SK-N-SH (cell line): ENCODE measurements at regions not wholly inside any gene's neighbourhood (a gene's known extent, or its start where the extent isn't known, plus 50 kb on each side); places are given as distances from the start of the nearest gene placed in this dataset.
A peak's percentile ranks its signal among the peaks of the same experiment; 100 is the strongest.

Experiments used
- CTCF ChIA-PET: fragments of 300-600, 350-600 bp; formaldehyde crosslinking; extraction: SDS; loops from one replicate; lab custom pipeline; 2021; lab: Yijun Ruan, JAX
- POLR2A ChIA-PET: fragments of 350-600 bp; sonication (Branson Sonifier 250); formaldehyde crosslinking; extraction: SDS; loops from one replicate; lab custom pipeline; 2020; ENCODE audit warnings: antibody characterized with exemption, inconsistent platforms; lab: Yijun Ruan, JAX
- DNase-seq: peaks from one replicate; pipeline ENCODE4 v3.0.0; 2012
- H2AFZ ChIP-seq: fragments of 200-600 bp; sonication (generic); 2 replicates; pipeline ENCODE4 v1.8.1; 2016; ENCODE audit warnings: antibody characterized with exemption, mild to moderate bottlenecking, low read depth
- H3F3A ChIP-seq: fragments of 200-600 bp; sonication (generic); replicated peaks from 2 replicates; pipeline ENCODE3; 2016; ENCODE audit warnings: antibody characterized with exemption, mild to moderate bottlenecking; ENCODE audit not compliant: insufficient read depth
- H3K27ac ChIP-seq, 2 experiments: fragments of 200-500 bp in 1 of 2; fragments of 200-600 bp in 1 of 2; sonication (Bioruptor generic) in 1 of 2; sonication (generic), shearing (Covaris generic) in 1 of 2; 2 replicates each; pipeline versions ENCODE4 v1.5.1 to v1.6.1; 2014 to 2016; ENCODE audit warnings: low read depth in 2 of 2, inconsistent platforms in 1 of 2, low read length in 1 of 2, mild to moderate bottlenecking in 1 of 2, mixed read lengths in 1 of 2
- H3K27me3 ChIP-seq: fragments of 200-600 bp; sonication (generic), shearing (Covaris generic); 2 replicates; pipeline ENCODE4 v1.6.1; 2016; ENCODE audit warnings: mixed run types; ENCODE audit not compliant: insufficient read depth
- H3K36me3 ChIP-seq, 2 experiments: fragments of 200-500 bp in 1 of 2; fragments of 200-600 bp in 1 of 2; sonication (Bioruptor generic) in 1 of 2; sonication (generic) in 1 of 2; replicated peaks in 1 of 2; 2 replicates each; pipeline versions ENCODE3 to v1.5.1; 2014 to 2016; ENCODE audit warnings: low read length in 1 of 2, mild to moderate bottlenecking in 1 of 2; ENCODE audit not compliant: insufficient read depth in 2 of 2, control insufficient read depth in 1 of 2
- H3K4me1 ChIP-seq, 2 experiments: fragments of 200-500 bp in 1 of 2; fragments of 200-600 bp in 1 of 2; sonication (Bioruptor generic) in 1 of 2; sonication (generic), shearing (Covaris generic) in 1 of 2; 2 replicates each; pipeline versions ENCODE4 v1.5.1 to v1.6.1; 2014 to 2016; ENCODE audit warnings: low read depth in 1 of 2, low read length in 1 of 2, mixed run types in 1 of 2; ENCODE audit not compliant: insufficient read depth in 2 of 2, control insufficient read depth in 1 of 2
- H3K4me2 ChIP-seq: fragments of 200-600 bp; sonication (generic), shearing (Covaris generic); 2 replicates; pipeline ENCODE4 v1.6.1; 2017; ENCODE audit warnings: mixed run types
- H3K4me3 ChIP-seq, 2 experiments: fragments of 200-500 bp in 1 of 2; fragments of 200-600 bp in 1 of 2; sonication (Bioruptor generic) in 1 of 2; sonication (generic), shearing (Covaris generic) in 1 of 2; 2 replicates each; pipeline versions ENCODE4 v1.5.1 to v1.8.1; 2014 to 2016; ENCODE audit warnings: low read depth in 2 of 2, inconsistent platforms in 1 of 2, low read length in 1 of 2, mild to moderate bottlenecking in 1 of 2, mixed read lengths in 1 of 2, moderate library complexity in 1 of 2
- H3K79me2 ChIP-seq: fragments of 200-600 bp; sonication (generic); 2 replicates; pipeline ENCODE4 v1.8.1; 2017; ENCODE audit warnings: mild to moderate bottlenecking; ENCODE audit not compliant: insufficient read depth
- H3K9ac ChIP-seq: fragments of 200-600 bp; sonication (generic); 2 replicates; pipeline ENCODE4 v1.6.1; 2017; ENCODE audit warnings: mixed run types
- H3K9me2 ChIP-seq: fragments of 200-600 bp; sonication (generic); 2 replicates; pipeline ENCODE4 v1.6.1; 2017; ENCODE audit warnings: mixed run types
- H3K9me3 ChIP-seq: fragments of 200-600 bp; sonication (generic); 2 replicates; pipeline ENCODE4 v1.6.1; 2017; ENCODE audit warnings: mixed run types, mild to moderate bottlenecking, moderate library complexity
- H4K20me1 ChIP-seq: fragments of 200-600 bp; sonication (generic); 2 replicates; pipeline ENCODE4 v1.6.1; 2017; ENCODE audit warnings: mild to moderate bottlenecking, mixed run types; ENCODE audit not compliant: insufficient read depth
- CHD2 ChIP-seq: fragments of 150-350 bp; IDR thresholded peaks from 2 replicates; pipeline ENCODE4 v1.6.1; 2018; ENCODE audit warnings: low read length; ENCODE audit not compliant: partially characterized antibody
- ELF1 ChIP-seq: IDR thresholded peaks from 2 replicates; pipeline ENCODE4 v1.4.0; 2012
- EP300 ChIP-seq, 2 experiments: IDR thresholded peaks; 2 replicates each; pipeline versions ENCODE4 v1.4.0 to v1.6.1; 2012; ENCODE audit warnings: borderline replicate concordance in 1 of 2, low read depth in 1 of 2, low read length in 1 of 2
- FOSL2 ChIP-seq: IDR thresholded peaks from 2 replicates; pipeline ENCODE4 v1.4.0; 2012; ENCODE audit warnings: low read depth, mild to moderate bottlenecking, moderate library complexity, borderline replicate concordance
- FOXJ3 ChIP-seq: sonication (generic); formaldehyde crosslinking; IDR thresholded peaks from 2 replicates; pipeline ENCODE4 v1.5.1; 2020; ENCODE audit warnings: mild to moderate bottlenecking, missing genetic modification reagents
- FOXM1 ChIP-seq: IDR thresholded peaks from 2 replicates; pipeline ENCODE4 v1.4.0; 2012; ENCODE audit warnings: low read depth, mild to moderate bottlenecking
- GATA2 ChIP-seq: sonication (generic); formaldehyde crosslinking; IDR thresholded peaks from 2 replicates; pipeline ENCODE4 v1.5.0; 2020; ENCODE audit warnings: mild to moderate bottlenecking, missing genetic modification reagents
- MXI1 ChIP-seq: IDR thresholded peaks from 2 replicates; pipeline ENCODE4 v1.6.1; 2012; ENCODE audit warnings: mild to moderate bottlenecking, low read depth, low read length, improper control_type of control experiment
- RAD21 ChIP-seq: IDR thresholded peaks from 2 replicates; pipeline ENCODE4 v1.6.1; 2012; ENCODE audit warnings: mild to moderate bottlenecking, low read length
- RCOR1 ChIP-seq: fragments of 150-350 bp; IDR thresholded peaks from 2 replicates; pipeline ENCODE4 v1.6.1; 2017; ENCODE audit warnings: antibody characterized with exemption, low read length
- RFX5 ChIP-seq: IDR thresholded peaks from 2 replicates; pipeline ENCODE4 v1.6.1; 2012; ENCODE audit warnings: mild to moderate bottlenecking, improper control_type of control experiment, low read length
- SMC3 ChIP-seq: IDR thresholded peaks from 2 replicates; pipeline ENCODE4 v1.6.1; 2012; ENCODE audit warnings: low read depth, low read length, improper control_type of control experiment
- YY1 ChIP-seq: IDR thresholded peaks from 2 replicates; pipeline ENCODE4 v1.4.0; 2012; ENCODE audit warnings: low read depth, mild to moderate bottlenecking
- WGBS: methylation state at CpG from one replicate; pipeline ENCODE4 v1.1.6; 2017; ENCODE audit warnings: low lambda C conversion rate; 5-methylcytosine and 5-hydroxymethylcytosine counted together
- TF ChIP-seq, protein P1 (sequence below): IDR thresholded peaks from 2 replicates; pipeline ENCODE4; 2012
- TF ChIP-seq, protein P2 (sequence below): fragments of 150-350 bp; IDR thresholded peaks from 2 replicates; pipeline ENCODE4 v1.6.1; 2017; ENCODE audit warnings: antibody characterized with exemption, low read length, low read depth, borderline replicate concordance
- TF ChIP-seq, protein P3 (sequence below): IDR thresholded peaks from 2 replicates; pipeline ENCODE4 v1.4.0; 2012; ENCODE audit warnings: low read depth
- TF ChIP-seq, protein P4 (sequence below): fragments of 150-350 bp; IDR thresholded peaks from 2 replicates; pipeline ENCODE4 v1.6.1; 2016; ENCODE audit warnings: mild to moderate bottlenecking, low read depth, low read length

DNA sequence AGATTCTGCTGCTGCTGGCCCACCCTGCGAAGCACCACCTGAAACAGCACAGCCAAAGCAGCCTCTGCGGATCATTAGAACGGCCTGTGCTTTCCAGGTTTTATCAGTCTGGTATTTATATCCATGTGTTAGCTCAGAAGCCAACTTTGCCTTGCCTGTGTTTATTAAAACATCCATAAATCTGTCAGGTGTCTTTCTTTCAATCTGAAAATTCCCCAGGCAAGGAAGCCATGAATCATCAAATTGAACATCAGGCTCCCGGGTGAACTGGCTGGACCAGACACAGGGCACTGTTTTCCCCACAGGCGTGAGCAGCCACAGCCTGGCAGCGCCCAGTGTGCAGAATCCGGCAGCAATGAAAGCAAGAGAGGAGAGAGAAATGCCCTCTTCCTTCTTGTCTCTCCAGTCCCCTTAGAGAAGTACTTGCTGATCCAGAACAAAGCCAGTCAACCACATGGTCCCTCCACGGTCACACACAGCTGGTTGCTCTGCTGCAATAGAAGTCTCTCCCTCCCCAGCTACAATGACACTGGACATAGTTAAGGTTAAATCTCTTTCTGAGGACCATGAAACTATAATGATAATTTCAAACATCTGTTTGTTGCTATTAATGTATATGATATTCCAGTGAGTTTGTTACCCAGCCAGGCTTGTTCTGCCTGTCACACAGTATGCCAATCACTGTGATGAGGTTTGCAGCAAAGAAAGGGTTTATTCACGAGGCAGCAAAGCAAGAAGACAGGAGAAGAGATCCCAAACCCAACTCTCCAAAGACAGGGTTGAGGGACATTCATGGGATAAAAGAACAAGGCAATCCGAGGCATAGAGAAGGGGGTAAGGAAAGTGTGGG, 212.1 kb upstream of the FMN2 start:
- Histone ChIP-seq H3K27ac (peak overlapping the region in 1 of 2 experiments; percentile 97; a peak in 2 of 4 replicates), H2AFZ (no peak overlapping the region), H3K4me2 (no peak overlapping the region), H4K20me1 (no peaks in the 10 kb centered on the region), H3K9ac (no peak overlapping the region), H3K36me3 (no peaks in the 10 kb centered on the region), H3K9me3 (no peaks in the 10 kb centered on the region), H3F3A (no peaks in the 10 kb centered on the region), H3K79me2 (no peaks in the 10 kb centered on the region), H3K27me3 (no peaks in the 10 kb centered on the region), H3K4me3 (no peak overlapping the region), H3K9me2 (no peaks in the 10 kb centered on the region), H3K4me1 (peaks cover 0 to 26% of the 10 kb centered on the region in 2 experiments; a peak in 2 of 4 replicates)
- no peak for TF ChIP-seq FOSL2
- no peak for TF ChIP-seq SMC3
- TF ChIP-seq RAD21: peak; percentile 5
- TF ChIP-seq, protein P1, sequence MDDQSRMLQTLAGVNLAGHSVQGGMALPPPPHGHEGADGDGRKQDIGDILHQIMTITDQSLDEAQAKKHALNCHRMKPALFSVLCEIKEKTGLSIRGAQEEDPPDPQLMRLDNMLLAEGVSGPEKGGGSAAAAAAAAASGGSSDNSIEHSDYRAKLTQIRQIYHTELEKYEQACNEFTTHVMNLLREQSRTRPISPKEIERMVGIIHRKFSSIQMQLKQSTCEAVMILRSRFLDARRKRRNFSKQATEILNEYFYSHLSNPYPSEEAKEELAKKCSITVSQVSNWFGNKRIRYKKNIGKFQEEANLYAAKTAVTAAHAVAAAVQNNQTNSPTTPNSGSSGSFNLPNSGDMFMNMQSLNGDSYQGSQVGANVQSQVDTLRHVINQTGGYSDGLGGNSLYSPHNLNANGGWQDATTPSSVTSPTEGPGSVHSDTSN: peak; percentile 48
- peak in 1 of 2 experiments; percentile 99; a peak in 2 of 4 replicates for TF ChIP-seq EP300 (IDR thresholded peaks at IDR 0.05; ENCODE audit: borderline replicate concordance in 1 of 2, low read depth in 1 of 2, low read length in 1 of 2)
- TF ChIP-seq, protein P2, sequence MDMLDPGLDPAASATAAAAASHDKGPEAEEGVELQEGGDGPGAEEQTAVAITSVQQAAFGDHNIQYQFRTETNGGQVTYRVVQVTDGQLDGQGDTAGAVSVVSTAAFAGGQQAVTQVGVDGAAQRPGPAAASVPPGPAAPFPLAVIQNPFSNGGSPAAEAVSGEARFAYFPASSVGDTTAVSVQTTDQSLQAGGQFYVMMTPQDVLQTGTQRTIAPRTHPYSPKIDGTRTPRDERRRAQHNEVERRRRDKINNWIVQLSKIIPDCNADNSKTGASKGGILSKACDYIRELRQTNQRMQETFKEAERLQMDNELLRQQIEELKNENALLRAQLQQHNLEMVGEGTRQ: no peak
- TF ChIP-seq CHD2: peak; percentile 74
- no peak for TF ChIP-seq RFX5
- no peak for TF ChIP-seq ELF1
- peak; percentile 62; the same call in 1 of the 2 replicates for TF ChIP-seq MXI1
- no peak for TF ChIP-seq YY1
- TF ChIP-seq FOXM1: no peak
- TF ChIP-seq, protein P3, sequence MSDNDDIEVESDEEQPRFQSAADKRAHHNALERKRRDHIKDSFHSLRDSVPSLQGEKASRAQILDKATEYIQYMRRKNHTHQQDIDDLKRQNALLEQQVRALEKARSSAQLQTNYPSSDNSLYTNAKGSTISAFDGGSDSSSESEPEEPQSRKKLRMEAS: no peak
- peak; percentile 72; the same call in 1 of the 2 replicates for TF ChIP-seq RCOR1
- TF ChIP-seq GATA2 (CRISPR knock-in tag): peak; percentile 82
- TF ChIP-seq, protein P4, sequence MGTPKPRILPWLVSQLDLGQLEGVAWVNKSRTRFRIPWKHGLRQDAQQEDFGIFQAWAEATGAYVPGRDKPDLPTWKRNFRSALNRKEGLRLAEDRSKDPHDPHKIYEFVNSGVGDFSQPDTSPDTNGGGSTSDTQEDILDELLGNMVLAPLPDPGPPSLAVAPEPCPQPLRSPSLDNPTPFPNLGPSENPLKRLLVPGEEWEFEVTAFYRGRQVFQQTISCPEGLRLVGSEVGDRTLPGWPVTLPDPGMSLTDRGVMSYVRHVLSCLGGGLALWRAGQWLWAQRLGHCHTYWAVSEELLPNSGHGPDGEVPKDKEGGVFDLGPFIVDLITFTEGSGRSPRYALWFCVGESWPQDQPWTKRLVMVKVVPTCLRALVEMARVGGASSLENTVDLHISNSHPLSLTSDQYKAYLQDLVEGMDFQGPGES: no peak
- TF ChIP-seq FOXJ3: peak; percentile 96
- peak; percentile 75 for DNase-seq
- POLR2A ChIA-PET: interaction anchor here (0.6 to 1.7 kb wide), 3 partner anchors 12 to 466 kb away, joined by 3 to 7 read pairs (median 4); no protein-coding TSS in a partner anchor
- CTCF ChIA-PET: interaction anchor here (0.9 to 1.6 kb wide), 6 partner anchors 10 to 72 kb away, joined by 3 to 6 read pairs (median 4); no protein-coding TSS in a partner anchor
- WGBS: 36% methylated on average over 8 of the region's 10 CpGs
